Upper lobe of right lung (tissue), 1 donor: ENCODE measurements at regions not wholly inside any gene's neighbourhood (a gene's known extent, or its start where the extent isn't known, plus 50 kb on each side); places are given as distances from the start of the nearest gene placed in this dataset.

Source experiments
- ATAC-seq: fragments of 200-7000 bp; cut with Tn5 transposase; one replicate; pipeline ENCODE4 v1.9.1; 2020; ENCODE audit warnings: mild to moderate bottlenecking, moderate library complexity
- DNase-seq: peaks from one replicate; pipeline ENCODE4 v3.0.0-alpha.2; 2020
- H3K27ac ChIP-seq: fragments of 200-600 bp; one replicate; pipeline ENCODE4 v1.8.0; 2022
- H3K27me3 ChIP-seq: fragments of 200-600 bp; one replicate; pipeline ENCODE4 v1.8.0; 2022; ENCODE audit warnings: mild to moderate bottlenecking
- H3K36me3 ChIP-seq: fragments of 200-600 bp; one replicate; pipeline ENCODE4 v1.8.0; 2022
- H3K4me1 ChIP-seq: fragments of 200-600 bp; one replicate; pipeline ENCODE4 v1.8.0; 2022
- H3K4me3 ChIP-seq: fragments of 200-600 bp; one replicate; pipeline ENCODE4 v1.8.0; 2022; ENCODE audit warnings: mild to moderate bottlenecking
- H3K9me3 ChIP-seq: fragments of 200-600 bp; one replicate; pipeline ENCODE4 v1.8.0; 2022
- CTCF ChIP-seq: fragments of 200-600 bp; IDR thresholded peaks from one replicate; pipeline ENCODE4 v1.8.0; 2022; ENCODE audit warnings: antibody characterized with exemption
- intact Hi-C: fragments of 100-400 bp; cut with DNase I; formaldehyde crosslinking; loops from one replicate; pipeline ENCODE4 v1.11.0; 2022
- donor health status: DM: no; HTN: yes; CAD: no; lungs with severe emphysema.

- intact Hi-C loops: no loop called here
- H3K4me1 ChIP-seq: no peaks in the 10 kb centered on the region
- no peak overlapping the region for H3K4me3 ChIP-seq
- ATAC-seq: no peak
- no peaks in the 10 kb centered on the region for H3K9me3 ChIP-seq
- H3K27ac ChIP-seq: no peak overlapping the region
- H3K27me3 ChIP-seq: no peaks in the 10 kb centered on the region
- no peak for DNase-seq
- TF ChIP-seq CTCF: no peak
- H3K36me3 ChIP-seq: no peaks in the 10 kb centered on the region
Measured at GRCh38 chr5:28027851-28028250, 989.5 kb upstream of the CDH9 start.

GRCh38 chr5:28017178-28017577 is 978.8 kb upstream of the CDH9 start:
- peaks cover 11% of the 10 kb centered on the region for H3K9me3 ChIP-seq
- intact Hi-C loops: no loop called here
- no peaks in the 10 kb centered on the region for H3K4me1 ChIP-seq
- H3K4me3 ChIP-seq: no peak overlapping the region
- H3K27ac ChIP-seq: no peak overlapping the region
- no peak for TF ChIP-seq CTCF
- DNase-seq (no peak), ATAC-seq (no peak)
- H3K36me3 ChIP-seq: no peaks in the 10 kb centered on the region
- no peaks in the 10 kb centered on the region for H3K27me3 ChIP-seq

- no peaks in the 10 kb centered on the region for H3K4me1 ChIP-seq
- ATAC-seq (no peak), DNase-seq (no peak)
- H3K27ac ChIP-seq: no peak overlapping the region
- no peak overlapping the region for H3K4me3 ChIP-seq
- H3K27me3 ChIP-seq: no peaks in the 10 kb centered on the region
- TF ChIP-seq CTCF: peak; percentile 33
- peaks cover 12% of the 10 kb centered on the region for H3K9me3 ChIP-seq
- H3K36me3 ChIP-seq: no peaks in the 10 kb centered on the region
- intact Hi-C loops: no loop called here
Measured at GRCh38 chr5:28014779-28015178, 976.4 kb upstream of the CDH9 start.

GRCh38 chr5:28012538-28012937 is 974.2 kb upstream of the CDH9 start:
- no peaks in the 10 kb centered on the region for H3K4me1 ChIP-seq
- no peak for DNase-seq
- no peaks in the 10 kb centered on the region for H3K36me3 ChIP-seq
- ATAC-seq: no peak
- H3K27ac ChIP-seq: no peak overlapping the region
- H3K27me3 ChIP-seq: no peaks in the 10 kb centered on the region
- intact Hi-C loops: no loop called here
- H3K4me3 ChIP-seq: no peak overlapping the region
- H3K9me3 ChIP-seq: peaks cover 12% of the 10 kb centered on the region
- TF ChIP-seq CTCF: no peak

- no peaks in the 10 kb centered on the region for H3K36me3 ChIP-seq
- ATAC-seq (no peak), DNase-seq (no peak)
- H3K27ac ChIP-seq: no peak overlapping the region
- no peak overlapping the region for H3K4me3 ChIP-seq
- no peaks in the 10 kb centered on the region for H3K4me1 ChIP-seq
- TF ChIP-seq CTCF: no peak
- intact Hi-C loops: no loop called here
- H3K9me3 ChIP-seq: peaks cover 4% of the 10 kb centered on the region
- H3K27me3 ChIP-seq: no peaks in the 10 kb centered on the region
Measured at GRCh38 chr5:28009576-28009975, 971.2 kb upstream of the CDH9 start.

- Histone ChIP-seq H3K27me3 (no peaks in the 10 kb centered on the region), H3K27ac (no peak overlapping the region), H3K9me3 (peaks cover 4% of the 10 kb centered on the region), H3K4me3 (no peak overlapping the region), H3K36me3 (no peaks in the 10 kb centered on the region), H3K4me1 (no peaks in the 10 kb centered on the region)
- DNase-seq: no peak
- ATAC-seq: no peak
- intact Hi-C loops: no loop called here
- no peak for TF ChIP-seq CTCF
Measured at GRCh38 chr5:27996665-27997064, 958.3 kb upstream of the CDH9 start.
